ENCODE measurements at regions not wholly inside any gene's neighbourhood (a gene's known extent, or its start where the extent isn't known, plus 50 kb on each side); places are given as distances from the start of the nearest gene placed in this dataset.

DNA sequence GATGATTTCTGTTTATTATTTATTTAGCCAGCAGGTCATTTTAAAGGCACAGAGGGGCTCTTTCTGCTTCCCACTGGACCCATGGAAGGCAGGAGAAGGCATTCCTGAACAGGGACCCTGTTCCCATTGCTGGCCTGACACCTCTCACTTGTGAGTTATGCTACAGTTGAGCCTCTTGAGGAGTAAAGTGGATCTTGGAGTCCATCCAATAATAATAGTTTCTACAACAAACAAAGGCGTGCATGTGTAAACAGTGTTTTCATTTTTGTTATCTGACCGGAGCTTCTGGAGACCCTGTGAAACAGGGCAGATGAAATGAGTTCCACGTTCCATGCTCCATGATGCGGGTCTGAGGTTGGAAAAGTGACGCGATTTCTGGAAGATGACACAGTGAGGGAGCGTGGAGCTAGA is 127.3 kb upstream of the HABP2 start:
- H3K36me3 ChIP-seq (replicated peaks; ENCODE audit: low read depth, low read length): no peaks in the 10 kb centered on the region
- no peak for TF ChIP-seq EZH2phosphoT487 (IDR thresholded peaks at IDR 0.05; ENCODE audit: low read depth)
- TF ChIP-seq, protein P1, sequence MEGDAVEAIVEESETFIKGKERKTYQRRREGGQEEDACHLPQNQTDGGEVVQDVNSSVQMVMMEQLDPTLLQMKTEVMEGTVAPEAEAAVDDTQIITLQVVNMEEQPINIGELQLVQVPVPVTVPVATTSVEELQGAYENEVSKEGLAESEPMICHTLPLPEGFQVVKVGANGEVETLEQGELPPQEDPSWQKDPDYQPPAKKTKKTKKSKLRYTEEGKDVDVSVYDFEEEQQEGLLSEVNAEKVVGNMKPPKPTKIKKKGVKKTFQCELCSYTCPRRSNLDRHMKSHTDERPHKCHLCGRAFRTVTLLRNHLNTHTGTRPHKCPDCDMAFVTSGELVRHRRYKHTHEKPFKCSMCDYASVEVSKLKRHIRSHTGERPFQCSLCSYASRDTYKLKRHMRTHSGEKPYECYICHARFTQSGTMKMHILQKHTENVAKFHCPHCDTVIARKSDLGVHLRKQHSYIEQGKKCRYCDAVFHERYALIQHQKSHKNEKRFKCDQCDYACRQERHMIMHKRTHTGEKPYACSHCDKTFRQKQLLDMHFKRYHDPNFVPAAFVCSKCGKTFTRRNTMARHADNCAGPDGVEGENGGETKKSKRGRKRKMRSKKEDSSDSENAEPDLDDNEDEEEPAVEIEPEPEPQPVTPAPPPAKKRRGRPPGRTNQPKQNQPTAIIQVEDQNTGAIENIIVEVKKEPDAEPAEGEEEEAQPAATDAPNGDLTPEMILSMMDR (IDR thresholded peaks at IDR 0.05; ENCODE audit: low read depth, low read length): no peak
- H3K4me2 ChIP-seq (ENCODE audit: low read length): no peak overlapping the region
- no peak overlapping the region for H3K9ac ChIP-seq (ENCODE audit: low read length)
- no peaks in the 10 kb centered on the region for H3K4me1 ChIP-seq (ENCODE audit: low read length)
- H3K27me3 ChIP-seq (ENCODE audit: low read depth, low read length): no peaks in the 10 kb centered on the region; the same call in 1 of the 2 replicates
- no peaks in the 10 kb centered on the region for H3K9me3 ChIP-seq (ENCODE audit: insufficient read depth, low read length)
- H3K79me2 ChIP-seq (ENCODE audit: low read length): no peaks in the 10 kb centered on the region
- H4K20me1 ChIP-seq (ENCODE audit: insufficient read depth, low read length): no peaks in the 10 kb centered on the region
- no peak overlapping the region for H3K4me3 ChIP-seq (ENCODE audit: low read length)
- no peak overlapping the region for H2AFZ ChIP-seq (ENCODE audit: low read depth, low read length)
- H3K27ac ChIP-seq (ENCODE audit: low read length): no peak overlapping the region

DNA sequence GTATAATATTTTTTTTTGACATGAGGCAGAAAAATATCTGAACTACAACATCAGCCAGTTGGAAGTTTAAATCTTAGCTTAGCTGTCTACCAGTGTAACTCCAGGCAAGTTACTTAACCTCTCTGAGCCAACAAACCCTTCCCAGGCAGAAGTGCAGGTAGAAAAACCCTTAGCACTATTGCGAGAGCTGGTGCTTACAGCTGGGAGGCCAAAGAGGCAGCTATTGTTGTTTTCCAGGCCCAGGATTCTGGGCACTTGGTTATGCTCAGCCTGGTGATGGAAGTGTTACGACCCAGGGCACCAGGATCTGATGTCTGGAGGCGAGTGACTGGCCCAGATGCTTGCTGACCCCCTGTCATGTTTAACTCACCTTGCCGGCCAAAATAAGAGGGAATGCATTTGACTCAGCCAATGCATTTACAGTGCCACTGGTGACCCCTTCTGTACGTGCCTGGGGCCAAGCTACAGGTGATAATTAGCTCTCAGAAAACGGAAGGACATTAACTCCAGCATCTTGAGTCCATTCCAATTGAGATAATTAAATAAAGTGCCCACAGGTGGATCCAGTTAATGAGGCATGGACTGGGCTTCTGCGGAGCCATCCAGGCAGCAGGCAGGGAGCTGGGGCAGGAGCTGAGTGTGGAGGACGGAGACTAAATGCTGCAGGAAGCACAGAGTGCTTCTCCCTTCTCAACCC is 126.5 kb upstream of the HABP2 start:
- TF ChIP-seq, protein P1 (IDR thresholded peaks at IDR 0.05; ENCODE audit: low read depth, low read length): no peak
- TF ChIP-seq EZH2phosphoT487 (IDR thresholded peaks at IDR 0.05; ENCODE audit: low read depth): no peak
- no peaks in the 10 kb centered on the region; the same call in 1 of the 2 replicates for H3K27me3 ChIP-seq (ENCODE audit: low read depth, low read length)
- H3K4me3 ChIP-seq (ENCODE audit: low read length): no peak overlapping the region
- H3K27ac ChIP-seq (ENCODE audit: low read length): no peak overlapping the region
- no peaks in the 10 kb centered on the region for H4K20me1 ChIP-seq (ENCODE audit: insufficient read depth, low read length)
- no peak overlapping the region for H2AFZ ChIP-seq (ENCODE audit: low read depth, low read length)
- H3K9me3 ChIP-seq (ENCODE audit: insufficient read depth, low read length): no peaks in the 10 kb centered on the region
- no peaks in the 10 kb centered on the region for H3K4me1 ChIP-seq (ENCODE audit: low read length)
- H3K36me3 ChIP-seq (replicated peaks; ENCODE audit: low read depth, low read length): no peaks in the 10 kb centered on the region
- no peak overlapping the region for H3K9ac ChIP-seq (ENCODE audit: low read length)
- no peak overlapping the region for H3K4me2 ChIP-seq (ENCODE audit: low read length)
- H3K79me2 ChIP-seq (ENCODE audit: low read length): no peaks in the 10 kb centered on the region

DNA sequence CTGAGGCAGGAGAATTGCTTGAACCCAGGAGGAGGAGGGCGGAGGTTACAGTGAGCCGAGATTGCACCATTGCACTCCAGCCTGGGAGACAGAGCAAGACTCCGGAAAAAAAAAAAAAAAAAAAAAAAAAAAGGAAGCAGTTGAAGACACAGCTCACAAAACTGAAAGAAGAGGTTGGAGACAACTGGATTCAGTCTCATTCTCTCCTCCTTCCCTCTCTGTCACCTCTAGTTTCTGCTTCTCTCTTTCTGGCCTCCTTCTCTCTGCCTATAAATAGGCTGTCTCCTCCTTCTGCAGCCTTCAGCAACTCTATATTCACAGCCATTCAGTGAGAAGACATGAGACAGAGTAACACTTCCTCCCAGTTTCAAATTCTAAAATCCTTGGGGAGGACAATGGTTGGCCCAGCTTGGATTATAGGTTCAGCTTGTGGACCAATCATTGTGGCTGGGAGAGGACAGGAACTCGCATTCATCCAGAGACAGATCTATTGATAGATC is 125.6 kb upstream of the HABP2 start:
- no peak overlapping the region for H2AFZ ChIP-seq (ENCODE audit: low read depth, low read length)
- no peak overlapping the region for H3K4me3 ChIP-seq (ENCODE audit: low read length)
- TF ChIP-seq EZH2phosphoT487 (IDR thresholded peaks at IDR 0.05; ENCODE audit: low read depth): no peak
- TF ChIP-seq, protein P1 (IDR thresholded peaks at IDR 0.05; ENCODE audit: low read depth, low read length): no peak
- no peak overlapping the region for H3K27ac ChIP-seq (ENCODE audit: low read length)
- H4K20me1 ChIP-seq (ENCODE audit: insufficient read depth, low read length): no peaks in the 10 kb centered on the region
- H3K9ac ChIP-seq (ENCODE audit: low read length): no peak overlapping the region
- H3K27me3 ChIP-seq (ENCODE audit: low read depth, low read length): no peaks in the 10 kb centered on the region; the same call in 1 of the 2 replicates
- no peak overlapping the region for H3K4me2 ChIP-seq (ENCODE audit: low read length)
- no peaks in the 10 kb centered on the region for H3K4me1 ChIP-seq (ENCODE audit: low read length)
- H3K36me3 ChIP-seq (replicated peaks; ENCODE audit: low read depth, low read length): no peaks in the 10 kb centered on the region
- H3K79me2 ChIP-seq (ENCODE audit: low read length): no peaks in the 10 kb centered on the region
- no peaks in the 10 kb centered on the region for H3K9me3 ChIP-seq (ENCODE audit: insufficient read depth, low read length)

DNA sequence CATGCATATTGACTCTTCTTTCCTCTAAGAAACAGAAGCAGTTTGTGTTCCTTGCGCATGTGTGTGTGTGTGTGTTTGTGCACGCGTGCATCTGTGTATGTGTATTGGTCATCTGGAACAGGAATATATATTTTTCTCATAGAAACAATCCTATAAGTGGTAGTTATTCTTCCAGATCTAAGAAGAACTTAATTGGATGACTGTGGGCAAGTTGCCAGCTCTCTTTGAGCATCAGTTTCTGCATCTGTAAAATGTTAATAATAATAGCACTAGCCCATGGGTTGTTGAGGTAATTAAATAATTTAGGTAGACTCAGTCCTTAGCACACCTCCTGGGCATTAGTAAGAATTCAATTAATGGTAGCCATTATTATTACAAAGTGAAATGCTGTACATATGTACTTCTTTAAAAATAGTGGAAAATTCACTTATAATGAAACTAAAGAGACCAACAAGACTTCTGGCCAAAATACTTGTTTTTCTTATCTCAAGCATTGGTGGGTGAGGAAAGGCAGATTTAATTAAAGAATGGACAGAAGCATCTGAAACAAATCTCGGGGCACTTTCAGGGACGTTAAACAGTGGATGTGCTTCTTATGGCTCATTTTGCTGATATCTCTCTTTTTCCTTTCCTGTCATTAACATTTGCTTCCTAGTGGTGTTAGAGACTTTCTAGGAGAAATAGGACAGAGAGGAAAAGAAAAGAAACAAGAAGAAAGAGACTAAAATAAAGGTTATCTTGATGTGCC is 124.9 kb upstream of the HABP2 start:
- Histone ChIP-seq H3K9me3 (ENCODE audit: insufficient read depth, low read length) (no peaks in the 10 kb centered on the region), H3K36me3 (replicated peaks; ENCODE audit: low read depth, low read length) (no peaks in the 10 kb centered on the region), H3K27me3 (ENCODE audit: low read depth, low read length) (no peaks in the 10 kb centered on the region; the same call in 1 of the 2 replicates), H3K4me3 (ENCODE audit: low read length) (no peak overlapping the region), H3K9ac (ENCODE audit: low read length) (no peak overlapping the region), H3K4me2 (ENCODE audit: low read length) (no peak overlapping the region), H3K79me2 (ENCODE audit: low read length) (no peaks in the 10 kb centered on the region), H4K20me1 (ENCODE audit: insufficient read depth, low read length) (no peaks in the 10 kb centered on the region), H2AFZ (ENCODE audit: low read depth, low read length) (no peak overlapping the region), H3K27ac (ENCODE audit: low read length) (no peak overlapping the region), H3K4me1 (ENCODE audit: low read length) (no peaks in the 10 kb centered on the region)
- TF ChIP-seq, protein P1 (IDR thresholded peaks at IDR 0.05; ENCODE audit: low read depth, low read length): no peak
- TF ChIP-seq EZH2phosphoT487 (IDR thresholded peaks at IDR 0.05; ENCODE audit: low read depth): no peak

Data from OCI-LY3 (cell line).